Dermis blood vessel endothelial cell (primary cell): ENCODE measurements at regions not wholly inside any gene's neighbourhood (a gene's known extent, or its start where the extent isn't known, plus 50 kb on each side); places are given as distances from the start of the nearest gene placed in this dataset.
A peak's percentile ranks its signal among the peaks of the same experiment; 100 is the strongest.

Experiments used
- DNase-seq: peaks from one replicate; pipeline ENCODE4 v3.0.0; 2010

DNA sequence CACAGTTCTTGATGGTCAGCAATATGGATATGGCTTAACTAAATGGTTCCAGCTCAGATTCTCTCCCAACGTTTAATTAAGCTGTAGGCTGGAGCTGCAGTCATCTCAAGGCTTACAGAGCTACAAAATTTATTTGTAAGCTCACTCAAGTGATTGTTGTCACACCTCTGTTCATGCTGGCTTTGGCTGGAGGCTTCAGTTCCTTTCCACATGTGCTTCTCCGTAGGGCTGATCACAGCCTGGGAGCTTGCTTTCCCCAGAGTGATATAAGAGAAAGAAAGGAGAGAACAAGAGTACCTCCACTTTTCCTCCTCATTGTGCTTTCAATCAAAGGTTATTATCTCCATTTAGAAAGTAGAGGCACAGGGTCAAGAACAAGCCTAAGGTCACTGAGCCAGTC lies 182.7 kb upstream of the KCNN2 start:
- DNase-seq, result no peak

DNA sequence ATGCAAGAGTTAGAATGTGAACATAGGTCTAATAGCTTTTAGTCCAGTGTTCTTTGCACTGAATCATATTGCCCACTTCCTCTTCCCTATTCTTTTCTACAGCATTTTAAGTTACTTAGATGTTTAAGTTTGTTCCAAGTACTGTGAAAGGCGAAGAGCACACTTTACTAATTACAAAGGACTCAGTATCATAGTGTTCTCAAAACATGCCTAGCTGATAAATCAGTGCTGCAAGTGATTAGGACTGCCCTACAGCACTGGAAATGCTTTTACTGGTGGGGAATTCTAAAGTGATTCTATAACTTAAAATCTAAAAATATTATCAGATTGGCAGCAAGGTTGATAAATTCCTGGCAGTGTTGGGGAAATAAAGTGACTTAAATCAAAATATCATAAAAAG lies 177.9 kb upstream of the KCNN2 start:
- no peak for DNase-seq

DNA sequence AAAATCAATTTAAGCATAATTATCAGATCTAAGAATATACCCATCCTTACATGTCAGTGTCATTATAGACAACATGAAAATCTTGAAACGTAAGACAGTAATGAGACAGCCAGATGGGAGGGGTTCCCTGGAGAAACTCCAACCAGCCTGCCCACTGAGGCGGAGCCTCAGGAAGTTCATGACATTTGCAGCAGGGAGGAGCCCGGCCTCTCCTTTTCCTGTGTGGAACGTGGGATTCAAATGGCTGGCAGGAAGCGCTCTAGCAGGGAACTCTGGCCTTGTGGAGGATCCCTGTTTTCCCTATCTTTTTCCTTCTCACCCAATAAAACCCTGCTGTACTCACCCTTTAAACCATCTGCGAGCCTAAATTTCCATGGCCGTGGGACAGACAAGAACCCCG lies 176.6 kb upstream of the KCNN2 start:
- DNase-seq, result peak; percentile 64

DNA sequence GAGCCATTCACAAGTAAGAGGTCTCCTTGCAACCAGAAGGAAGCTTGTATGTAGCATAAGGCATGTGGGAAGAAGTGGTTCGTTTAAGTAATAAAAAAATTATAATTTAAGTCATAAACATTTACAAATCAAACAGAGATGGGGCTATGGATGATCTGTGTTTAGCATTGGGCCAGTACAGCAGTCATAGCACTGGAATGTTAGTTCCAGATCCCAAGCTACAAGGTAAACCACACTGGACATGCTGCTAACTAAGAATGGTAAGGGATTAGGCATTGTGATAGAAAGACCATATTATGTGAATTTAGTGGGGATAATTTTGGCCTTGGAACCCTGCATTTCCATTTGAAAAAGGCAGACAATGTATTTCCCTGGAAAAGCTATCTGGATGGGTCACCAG lies 170.4 kb upstream of the KCNN2 start:
- no peak for DNase-seq

DNA sequence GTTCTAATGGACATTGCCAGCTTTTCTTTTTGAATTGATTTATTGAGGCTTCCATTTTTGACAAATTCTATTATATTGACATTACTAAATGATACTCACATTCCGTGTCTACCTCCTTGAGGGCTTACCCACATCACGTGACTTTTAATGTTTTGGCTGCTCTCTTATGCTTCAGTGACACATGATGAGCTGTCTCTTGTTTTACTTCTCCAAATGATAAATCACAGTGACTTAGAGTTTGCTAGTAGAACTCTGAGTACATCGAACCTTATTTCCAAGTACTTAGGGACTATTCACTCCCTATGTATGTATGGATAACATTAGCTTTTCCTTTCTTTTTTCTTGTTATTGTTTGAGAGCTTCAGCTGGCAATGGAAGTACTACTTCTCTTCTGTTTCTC lies 169.8 kb upstream of the KCNN2 start:
- no peak for DNase-seq

DNA sequence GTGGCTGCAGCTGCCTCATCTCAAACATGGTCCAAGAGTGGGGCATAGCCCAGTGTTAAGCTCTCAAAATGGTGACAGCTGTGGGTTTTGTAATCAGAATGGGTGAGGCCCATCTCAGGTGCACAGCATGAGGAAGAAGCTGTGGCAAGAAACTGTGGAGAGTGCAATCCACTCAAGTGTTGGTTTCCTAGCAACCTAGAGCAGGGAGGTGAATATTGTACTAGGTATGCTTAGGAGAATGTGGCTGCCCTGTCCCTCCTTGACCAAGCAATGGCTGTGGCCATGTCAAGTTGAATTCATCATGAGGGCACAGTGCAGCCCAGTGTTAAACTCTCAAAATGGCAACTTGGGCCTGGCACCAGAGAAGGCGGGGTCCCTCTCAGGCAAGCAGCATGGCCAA lies 160.5 kb upstream of the KCNN2 start:
- no peak for DNase-seq

DNA sequence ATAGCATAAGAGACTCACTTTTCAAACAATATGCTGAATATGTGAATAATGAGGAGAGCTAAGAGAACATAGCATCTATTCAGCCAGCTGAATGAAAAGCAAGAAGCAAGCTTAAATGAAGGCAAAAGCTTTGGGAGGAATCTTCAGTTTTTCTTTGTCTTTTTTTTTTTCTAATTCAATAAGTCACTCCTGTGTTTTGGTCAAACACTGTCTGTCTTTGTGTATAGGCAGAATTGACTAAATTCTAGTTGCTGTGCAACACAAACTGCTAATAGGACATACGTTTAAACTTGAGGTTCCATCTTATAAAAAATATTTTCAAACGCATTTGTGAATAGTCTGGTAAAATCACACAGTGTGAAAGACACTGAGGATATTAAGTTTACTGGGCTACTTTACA lies 156.9 kb upstream of the KCNN2 start:
- DNase-seq, result no peak

DNA sequence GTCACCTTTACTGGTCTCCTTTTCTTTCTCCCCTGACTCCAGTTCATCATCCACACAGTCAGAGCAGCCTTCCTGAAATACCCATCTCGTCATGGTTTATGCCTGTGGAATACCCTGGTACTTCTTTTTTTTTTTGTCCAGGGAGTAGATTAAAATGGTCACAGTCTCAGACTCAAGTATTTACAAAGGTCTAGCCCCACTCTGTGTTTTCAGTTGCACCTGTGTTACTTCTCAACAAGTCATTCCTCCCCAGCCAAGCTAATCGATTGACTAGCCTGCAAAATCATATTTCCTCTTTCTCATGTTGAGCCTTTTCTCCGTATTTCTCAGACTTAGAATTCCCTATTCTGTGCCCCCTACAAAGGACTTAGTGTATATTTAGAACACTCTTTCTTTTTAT lies 155.2 kb upstream of the KCNN2 start:
- no peak for DNase-seq

DNA sequence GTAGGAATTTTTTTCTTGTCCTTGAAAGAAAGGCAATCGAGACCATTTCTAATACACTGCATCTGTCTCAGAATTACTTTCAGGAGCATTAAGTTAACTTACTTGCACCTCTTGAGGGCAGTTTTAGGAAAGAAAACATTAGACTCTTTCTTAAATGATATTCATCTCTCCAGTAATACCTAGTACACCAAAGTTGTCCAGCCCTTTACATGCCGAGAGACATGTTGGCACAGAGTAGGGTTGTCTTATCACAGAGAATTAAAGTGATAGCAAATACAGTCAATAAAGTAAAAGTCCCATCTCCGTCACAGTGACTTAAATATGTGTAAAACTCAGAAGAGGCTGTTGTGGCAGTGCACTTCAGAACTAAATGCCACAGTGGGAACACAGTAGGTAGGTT lies 154.3 kb upstream of the KCNN2 start:
- no peak for DNase-seq

DNA sequence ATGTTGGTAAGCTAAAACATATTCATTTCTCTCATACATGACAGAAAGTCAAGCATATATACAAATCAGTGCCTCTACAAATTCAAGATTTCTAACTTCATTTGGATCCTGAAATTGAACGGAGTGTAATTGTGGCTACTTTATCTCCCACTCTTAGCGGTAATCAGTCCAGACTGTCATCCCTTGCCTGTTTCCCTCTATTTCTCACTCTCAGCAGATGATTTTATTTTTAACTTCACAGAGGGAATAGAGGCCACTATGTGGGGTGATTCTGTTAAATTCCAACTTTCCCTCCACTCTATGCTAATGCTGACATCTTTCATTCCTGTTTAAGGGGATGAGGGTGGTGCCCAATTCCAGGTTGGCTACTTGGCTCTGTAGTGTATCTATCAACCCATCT lies 153.8 kb upstream of the KCNN2 start:
- DNase-seq, result no peak

DNA sequence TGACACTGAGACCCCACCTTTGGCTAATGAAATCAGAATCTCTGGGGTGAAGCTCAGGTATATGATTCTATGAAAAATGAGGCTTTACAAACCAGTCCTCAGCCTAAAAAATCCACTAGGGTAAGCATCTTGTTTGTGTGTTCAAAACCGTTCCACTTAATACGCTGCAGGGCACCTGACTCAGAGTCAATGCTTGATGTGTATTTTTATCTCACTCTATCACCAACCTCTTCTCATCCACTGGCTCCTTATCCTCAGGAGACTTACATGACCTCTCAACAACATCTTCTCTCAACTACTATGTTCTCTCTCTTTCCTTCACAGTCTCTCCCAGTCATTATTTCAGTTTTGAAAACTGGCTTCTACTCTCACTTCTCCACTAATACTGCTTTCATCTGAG lies 153.3 kb upstream of the KCNN2 start:
- no peak for DNase-seq

DNA sequence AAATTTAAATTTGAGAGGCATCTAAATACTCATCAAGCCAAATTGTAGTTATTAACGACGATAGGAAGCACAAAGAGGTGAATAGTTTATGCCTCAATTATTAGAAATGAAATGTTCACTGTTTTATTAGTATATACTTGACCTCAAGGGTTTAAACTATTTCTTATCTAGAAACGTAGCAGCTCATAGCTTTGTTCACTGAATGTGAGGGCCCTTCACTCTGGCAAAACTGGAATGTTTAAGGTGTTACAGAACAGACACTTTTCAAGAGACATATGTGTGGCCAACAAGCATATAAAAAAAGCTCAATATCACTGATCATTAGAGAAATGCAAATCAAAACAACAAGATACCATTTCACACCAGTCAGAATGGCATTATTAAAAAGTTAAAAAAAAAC lies 151.2 kb upstream of the KCNN2 start:
- no peak for DNase-seq

DNA sequence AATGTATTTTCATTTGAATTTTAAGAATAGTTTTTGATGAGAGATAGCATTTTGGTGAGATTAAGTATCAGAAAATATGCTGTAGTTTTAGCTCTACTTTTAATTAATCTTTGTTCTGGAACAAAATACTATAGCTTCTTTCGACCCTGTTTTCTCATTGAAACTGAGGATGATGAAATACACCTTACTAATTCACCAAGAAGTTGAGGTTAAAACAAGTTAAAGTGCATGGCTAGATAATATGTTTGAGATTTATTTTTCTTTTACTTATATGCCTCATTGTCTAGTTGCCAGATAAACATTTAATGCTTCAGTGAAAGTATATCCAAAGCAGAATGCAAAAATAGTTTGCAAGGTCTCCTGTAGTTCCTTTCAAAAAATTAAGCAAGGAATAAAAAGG lies 140.1 kb upstream of the KCNN2 start:
- DNase-seq, result no peak

DNA sequence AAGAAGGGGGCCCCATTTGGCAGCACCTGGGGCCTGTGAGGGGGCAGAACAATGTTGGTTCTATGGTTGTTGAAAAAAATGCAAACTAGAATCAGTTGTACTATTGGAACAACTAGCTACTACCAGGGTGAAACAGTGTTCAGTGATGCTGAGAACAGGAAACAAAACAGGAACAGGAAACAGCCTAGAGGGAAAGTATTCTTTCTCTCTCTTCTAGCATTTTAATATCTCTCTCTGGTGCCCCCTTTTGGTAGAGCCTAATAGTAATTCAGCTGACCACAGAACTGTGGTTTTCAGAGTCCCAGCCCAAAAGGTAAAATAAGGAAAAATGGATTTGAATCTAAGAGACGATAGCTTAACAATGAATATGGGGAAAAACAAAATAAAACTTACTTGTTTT lies 138.0 kb upstream of the KCNN2 start:
- peak; percentile 48 for DNase-seq

DNA sequence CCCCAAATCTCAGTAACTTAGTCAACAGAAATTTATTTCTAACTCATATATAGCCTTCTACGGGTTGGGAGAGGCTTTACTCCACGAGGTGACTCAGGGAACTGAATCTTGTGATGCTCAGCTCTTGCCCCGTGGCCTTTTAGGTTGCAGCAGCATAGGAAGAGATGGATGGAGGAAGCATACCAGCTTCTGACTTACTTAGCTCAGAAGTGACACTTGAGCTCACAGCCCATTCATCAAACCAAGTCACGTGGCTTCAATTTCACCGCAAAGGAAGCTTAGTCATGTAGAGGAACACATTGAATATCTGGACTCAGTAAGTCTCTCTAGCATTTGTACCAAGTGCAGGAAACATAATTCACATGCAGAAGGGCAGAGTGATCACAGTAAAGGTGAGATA lies 124.1 kb upstream of the KCNN2 start:
- DNase-seq, result peak; percentile 66

DNA sequence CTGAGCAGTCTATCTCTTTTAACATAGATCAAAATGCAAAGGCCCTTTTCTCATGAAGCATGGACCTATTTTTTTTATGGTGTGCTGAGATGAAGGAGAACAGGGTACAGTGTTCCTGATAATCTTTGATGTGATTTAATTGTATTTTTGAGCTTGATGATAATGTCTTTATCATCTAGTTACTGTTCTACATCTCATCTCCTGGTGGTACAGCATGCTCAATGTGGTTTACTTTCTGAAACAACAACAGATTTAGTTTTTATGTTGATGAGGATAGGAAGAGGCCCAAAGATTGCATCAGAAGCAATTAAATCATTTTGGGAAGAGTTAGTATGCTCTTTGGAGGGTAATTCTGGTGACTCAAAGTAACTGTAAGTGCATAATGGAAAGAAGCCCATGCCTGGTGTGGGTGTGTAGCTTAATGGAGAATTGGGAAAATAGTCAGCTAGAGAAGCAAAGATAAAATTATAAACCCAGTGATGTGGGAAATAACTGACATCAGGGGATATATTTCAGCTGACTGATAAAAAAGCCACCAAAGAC lies 123.0 kb upstream of the KCNN2 start:
- no peak for DNase-seq

DNA sequence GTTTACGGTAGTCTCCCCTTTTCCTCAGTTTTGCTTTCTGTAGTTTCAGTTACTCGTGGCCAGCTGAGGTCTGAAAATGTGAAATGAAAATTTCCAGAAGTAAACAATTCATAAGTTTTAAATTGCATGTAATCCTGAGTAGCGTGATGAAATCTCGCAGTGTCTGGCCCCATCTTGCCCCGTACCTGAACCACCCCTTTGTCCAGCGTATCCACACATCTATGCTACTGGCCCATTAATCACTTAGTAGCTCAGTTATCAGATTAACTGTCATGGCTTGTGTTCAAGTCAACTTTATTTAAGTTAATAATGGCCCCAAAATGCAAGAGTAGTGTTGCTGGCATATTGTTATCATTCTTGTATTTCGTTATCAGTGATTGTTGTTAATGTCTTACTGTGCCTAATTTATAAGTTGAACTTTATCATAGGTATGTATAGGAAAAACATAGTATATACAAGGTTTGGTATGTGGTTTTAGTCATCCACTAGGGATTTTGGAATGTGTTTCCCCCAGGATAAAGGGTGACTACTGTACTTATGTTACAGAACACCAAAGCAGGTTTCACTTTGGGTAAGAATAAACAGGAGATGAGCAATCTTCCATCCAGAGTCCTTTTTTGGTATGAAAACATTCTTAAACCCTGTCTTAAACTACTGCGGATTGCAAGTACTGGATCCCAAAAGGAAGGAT lies 118.4 kb upstream of the KCNN2 start:
- no peak for DNase-seq

DNA sequence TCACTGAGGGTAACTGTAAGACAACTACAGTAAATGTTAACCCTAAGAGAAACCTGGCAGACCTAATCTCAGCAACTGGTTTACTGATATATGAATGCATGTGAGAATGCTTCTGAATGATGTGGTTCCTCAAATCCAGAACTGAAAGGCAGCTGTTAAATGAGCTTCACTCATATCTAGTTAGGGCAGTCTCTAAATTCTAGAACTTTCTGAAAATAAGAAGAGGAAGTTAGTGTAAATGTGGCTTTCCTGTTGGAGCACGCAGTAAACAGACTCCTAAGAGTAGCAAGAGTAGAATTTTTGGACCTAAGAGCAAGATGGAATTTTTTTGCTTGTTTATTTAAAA lies 117.9 kb upstream of the KCNN2 start:
- no peak for DNase-seq

DNA sequence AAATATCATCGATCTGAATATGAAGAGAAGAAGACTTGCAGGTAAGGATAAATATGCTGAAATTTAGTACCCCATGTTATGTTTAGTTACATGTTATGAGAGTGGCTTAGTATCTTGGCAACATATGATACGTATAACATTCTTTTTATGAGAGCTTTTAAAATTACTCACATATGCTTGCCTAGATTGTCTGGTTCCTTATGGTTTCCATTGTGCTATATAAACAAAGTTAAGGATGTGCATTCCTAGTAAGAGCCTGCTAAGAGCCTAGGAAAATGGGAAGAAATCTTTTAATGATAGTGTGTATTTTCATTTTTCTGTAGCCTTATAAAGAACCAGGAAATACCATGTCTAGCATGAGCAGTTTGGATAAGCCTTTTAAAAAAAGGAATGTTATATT lies 112.0 kb upstream of the KCNN2 start:
- no peak for DNase-seq

DNA sequence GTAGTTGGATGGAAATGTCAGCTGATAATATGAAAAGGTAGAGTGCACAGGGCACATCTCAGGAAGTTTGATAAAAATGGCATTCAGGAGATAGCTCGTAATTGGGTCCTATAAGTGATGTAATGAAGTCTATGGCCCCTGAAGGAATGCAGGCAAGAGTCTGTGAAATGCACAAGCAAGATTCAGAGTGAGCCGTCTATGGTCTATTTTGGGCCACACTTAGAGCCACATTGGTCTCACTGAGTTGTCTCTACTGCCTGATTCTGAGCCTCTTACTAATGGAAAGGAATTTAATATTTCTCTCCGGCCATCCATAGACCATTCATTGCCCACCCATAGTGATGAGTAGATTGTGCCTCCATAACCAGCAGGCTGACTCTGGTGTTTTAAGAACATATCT lies 111.3 kb upstream of the KCNN2 start:
- DNase-seq, result no peak

DNA sequence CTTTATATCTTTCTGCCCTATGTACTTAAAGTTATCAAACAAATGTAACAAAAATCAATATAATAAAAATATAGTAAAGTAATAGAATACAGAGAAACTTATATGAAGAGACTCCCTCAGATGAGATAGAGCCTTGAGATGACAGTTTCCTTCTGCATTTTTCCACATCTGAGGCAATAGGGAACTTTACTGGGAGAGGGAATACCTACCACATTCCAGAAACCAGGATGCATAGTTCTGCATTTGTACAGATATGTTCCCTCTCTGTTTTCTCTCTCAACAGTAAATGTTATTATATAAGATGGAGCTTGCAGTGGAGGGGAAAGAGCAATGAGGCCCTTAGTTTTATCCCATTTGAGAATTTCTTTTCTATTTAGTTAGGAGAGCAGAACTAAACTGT lies 109.6 kb upstream of the KCNN2 start:
- no peak for DNase-seq

DNA sequence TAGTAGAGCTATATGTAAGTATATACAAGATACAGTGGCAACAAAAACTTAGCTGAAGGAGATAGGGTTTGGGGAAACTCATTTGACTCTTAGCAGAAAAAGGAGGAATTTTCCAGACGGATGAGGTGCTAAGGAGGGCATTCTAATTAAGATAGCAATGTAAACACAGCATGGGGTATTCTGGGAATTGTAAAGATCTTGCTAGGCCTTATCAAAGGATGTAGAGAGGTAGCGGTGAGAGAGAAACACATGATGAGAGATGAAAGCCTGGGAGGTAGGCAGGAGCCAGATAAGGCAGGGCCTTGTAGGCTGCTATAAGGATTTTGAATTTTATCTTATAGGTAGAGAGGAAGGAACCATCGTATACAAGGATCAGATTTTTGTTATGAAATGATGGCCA lies 106.6 kb upstream of the KCNN2 start:
- no peak for DNase-seq

DNA sequence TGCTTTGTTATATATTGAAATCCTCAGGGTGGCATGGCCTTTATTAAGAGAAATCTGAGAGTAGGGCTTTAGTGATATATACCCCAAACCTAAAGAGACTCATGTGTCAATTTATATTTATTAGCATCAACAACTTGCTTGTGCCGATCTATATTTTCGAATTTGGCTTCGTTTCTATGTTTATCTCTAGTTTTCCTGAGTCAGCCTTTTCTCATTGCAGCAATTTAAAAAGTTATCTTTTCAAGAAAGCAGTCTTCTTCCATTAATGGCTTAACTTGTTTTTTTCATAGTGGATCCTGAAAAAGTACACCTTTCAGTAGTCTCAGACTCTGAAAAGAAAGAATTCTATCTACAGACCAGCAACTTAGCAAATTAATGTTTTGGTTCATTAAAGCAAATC lies 99.9 kb upstream of the KCNN2 start:
- no peak for DNase-seq

DNA sequence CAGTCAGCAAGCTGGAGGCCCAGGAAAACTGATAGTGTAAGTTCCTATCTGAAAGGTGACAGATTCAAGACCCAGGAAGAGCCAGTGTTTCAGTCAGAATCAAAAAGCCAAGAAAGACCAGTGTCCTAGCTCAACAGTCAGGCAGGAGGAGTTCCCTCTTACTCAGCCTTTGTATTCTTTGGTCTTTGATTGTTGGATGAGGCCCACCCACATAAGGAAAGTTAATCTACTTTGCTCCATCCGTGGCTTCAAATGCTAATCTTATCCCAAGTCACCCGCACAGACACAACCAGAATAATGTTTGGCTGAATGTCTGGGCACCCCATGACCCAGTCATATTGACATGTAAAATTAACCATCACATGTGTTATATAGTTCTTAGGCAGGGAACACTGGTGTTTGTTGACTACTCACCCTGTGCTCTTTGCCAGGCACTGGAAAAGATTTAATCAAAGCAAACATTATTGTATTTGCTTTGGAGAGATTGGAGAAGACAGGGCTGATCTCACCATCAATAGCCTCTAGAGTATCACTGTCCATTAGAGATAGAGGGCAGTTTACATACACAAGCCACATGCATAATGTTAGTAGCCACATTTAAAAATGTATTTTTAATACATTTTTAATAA lies 96.3 kb upstream of the KCNN2 start:
- no peak for DNase-seq

DNA sequence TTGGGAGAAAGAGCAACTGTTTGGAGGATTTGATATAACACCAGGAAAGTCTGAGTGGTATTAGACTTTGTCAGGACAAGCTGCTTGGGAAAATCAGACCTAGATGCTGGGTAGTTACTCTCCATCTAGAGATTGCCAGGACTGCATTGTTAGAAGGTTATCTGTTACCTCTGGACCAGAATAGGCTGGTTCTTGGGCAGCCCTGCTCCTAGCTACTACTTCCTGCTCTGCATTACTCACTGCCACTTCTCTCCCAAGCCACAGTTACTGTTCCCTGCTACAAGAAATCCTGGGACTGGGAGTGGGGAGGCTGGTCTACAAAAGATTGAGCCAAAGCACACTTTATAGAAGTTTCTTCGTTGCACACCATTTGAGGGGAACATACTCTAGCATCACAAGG lies 95.5 kb upstream of the KCNN2 start:
- no peak for DNase-seq
